Tibial nerve (tissue), 3 donors: ENCODE measurements at regions not wholly inside any gene's neighbourhood (a gene's known extent, or its start where the extent isn't known, plus 50 kb on each side); places are given as distances from the start of the nearest gene placed in this dataset.

ENCODE experiments used
- POLR2A ChIP-seq, 2 donors: fragments of 450-650 bp; IDR thresholded peaks; one replicate each; pipeline ENCODE4 v1.6.1; 2017; ENCODE audit warnings: antibody characterized with exemption in 2 of 2, mild to moderate bottlenecking in 2 of 2, moderate library complexity in 2 of 2
- TF ChIP-seq, protein P1 (sequence below), 5 experiments: fragments of 200-600 bp in 3 of 5; fragments of 450-650 bp in 2 of 5; sonication (generic) in 3 of 5; IDR thresholded peaks; one replicate each; pipeline ENCODE4 v1.5.1; 2016 to 2019; ENCODE audit warnings: antibody characterized with exemption in 5 of 5, mild to moderate bottlenecking in 3 of 5, moderate library complexity in 2 of 5

DNA sequence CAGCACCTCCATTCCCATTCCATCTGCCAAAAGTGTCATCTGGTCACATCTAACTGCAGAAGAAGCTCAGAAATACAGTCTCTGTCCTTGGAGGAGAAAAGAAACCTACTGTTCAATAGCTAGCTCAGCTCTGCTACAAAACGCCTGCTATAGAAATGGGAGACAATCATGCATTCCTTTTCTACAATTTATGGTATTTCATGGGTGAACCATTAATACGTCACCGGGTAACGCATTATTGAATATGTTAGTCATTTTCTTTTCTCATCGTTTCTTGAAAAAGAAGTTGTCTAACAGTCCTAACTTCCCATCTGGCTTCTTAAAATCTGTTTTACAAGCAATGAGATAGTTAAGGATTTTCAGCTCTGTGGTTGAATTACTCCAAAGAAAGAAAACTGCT lies 496.7 kb upstream of the RBFOX1 start:
- no peak for TF ChIP-seq POLR2A (IDR thresholded peaks at IDR 0.05)
- TF ChIP-seq, protein P1, sequence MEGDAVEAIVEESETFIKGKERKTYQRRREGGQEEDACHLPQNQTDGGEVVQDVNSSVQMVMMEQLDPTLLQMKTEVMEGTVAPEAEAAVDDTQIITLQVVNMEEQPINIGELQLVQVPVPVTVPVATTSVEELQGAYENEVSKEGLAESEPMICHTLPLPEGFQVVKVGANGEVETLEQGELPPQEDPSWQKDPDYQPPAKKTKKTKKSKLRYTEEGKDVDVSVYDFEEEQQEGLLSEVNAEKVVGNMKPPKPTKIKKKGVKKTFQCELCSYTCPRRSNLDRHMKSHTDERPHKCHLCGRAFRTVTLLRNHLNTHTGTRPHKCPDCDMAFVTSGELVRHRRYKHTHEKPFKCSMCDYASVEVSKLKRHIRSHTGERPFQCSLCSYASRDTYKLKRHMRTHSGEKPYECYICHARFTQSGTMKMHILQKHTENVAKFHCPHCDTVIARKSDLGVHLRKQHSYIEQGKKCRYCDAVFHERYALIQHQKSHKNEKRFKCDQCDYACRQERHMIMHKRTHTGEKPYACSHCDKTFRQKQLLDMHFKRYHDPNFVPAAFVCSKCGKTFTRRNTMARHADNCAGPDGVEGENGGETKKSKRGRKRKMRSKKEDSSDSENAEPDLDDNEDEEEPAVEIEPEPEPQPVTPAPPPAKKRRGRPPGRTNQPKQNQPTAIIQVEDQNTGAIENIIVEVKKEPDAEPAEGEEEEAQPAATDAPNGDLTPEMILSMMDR (IDR thresholded peaks at IDR 0.05): no peak
